A549 (cell line): ENCODE measurements at regions not wholly inside any gene's neighbourhood (a gene's known extent, or its start where the extent isn't known, plus 50 kb on each side); places are given as distances from the start of the nearest gene placed in this dataset.
"Not testable (repeated sequence)": the region's sequence is repeated elsewhere in the genome, so short reads cannot be mapped to it uniquely, and the experiment has no call there.

Experiments used
- BHLHE40 ChIP-seq: IDR thresholded peaks from 2 replicates; pipeline ENCODE4 v1.6.1; 2012; ENCODE audit warnings: low read depth, low read length, inconsistent platforms
- CHD2 ChIP-seq: fragments of 150-350 bp; IDR thresholded peaks from 2 replicates; pipeline ENCODE4 v1.6.1; 2014; ENCODE audit warnings: low read length; ENCODE audit not compliant: partially characterized antibody
- EP300 ChIP-seq, 2 experiments: fragments of >200 bp; sonication (Bioruptor Twin); formaldehyde crosslinking; IDR thresholded peaks; 2 replicates in 1 of 2; 3 replicates in 1 of 2; pipeline ENCODE4 v1.6.1; 2016 to 2017
- POLR2A ChIP-seq: IDR thresholded peaks from 2 replicates; pipeline ENCODE4 v1.6.1; 2012; ENCODE audit warnings: mild to moderate bottlenecking, low read length
- TFCP2L1 ChIP-seq: fragments of 250-450 bp; sonication (Bioruptor Pico); IDR thresholded peaks from 2 replicates; pipeline ENCODE4 v1.5.0; 2021; ENCODE audit warnings: mild to moderate bottlenecking
- TF ChIP-seq, protein P1 (sequence below): fragments of >200 bp; sonication (Bioruptor Twin); formaldehyde crosslinking; IDR thresholded peaks from 3 replicates; pipeline ENCODE4 v1.5.1; 2016
- TF ChIP-seq, protein P2 (sequence below): fragments of 150-350 bp; IDR thresholded peaks from 2 replicates; pipeline ENCODE4 v1.6.1; 2014; ENCODE audit warnings: low read depth, mild to moderate bottlenecking, low read length

DNA sequence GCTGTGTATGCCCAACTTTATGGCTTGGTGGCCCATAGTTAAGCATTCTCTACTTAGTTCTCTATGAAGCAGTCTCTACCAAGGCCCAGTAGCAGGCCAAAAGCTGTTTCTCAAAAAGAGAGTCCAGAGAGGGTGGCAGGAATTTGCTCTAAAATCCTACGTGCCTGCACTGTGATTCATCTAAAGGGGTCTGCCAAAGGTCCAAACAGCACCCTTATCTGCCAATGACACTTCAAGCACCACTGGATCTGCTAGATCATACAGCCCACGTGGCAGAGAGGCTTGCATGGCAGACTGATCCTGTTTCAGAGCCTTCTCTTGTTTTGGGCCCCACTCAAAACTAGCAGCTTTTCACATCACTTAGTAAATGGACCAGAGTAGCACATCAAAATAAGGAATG, 71.6 kb upstream of the FAM25C start:
- TF ChIP-seq, protein P1, sequence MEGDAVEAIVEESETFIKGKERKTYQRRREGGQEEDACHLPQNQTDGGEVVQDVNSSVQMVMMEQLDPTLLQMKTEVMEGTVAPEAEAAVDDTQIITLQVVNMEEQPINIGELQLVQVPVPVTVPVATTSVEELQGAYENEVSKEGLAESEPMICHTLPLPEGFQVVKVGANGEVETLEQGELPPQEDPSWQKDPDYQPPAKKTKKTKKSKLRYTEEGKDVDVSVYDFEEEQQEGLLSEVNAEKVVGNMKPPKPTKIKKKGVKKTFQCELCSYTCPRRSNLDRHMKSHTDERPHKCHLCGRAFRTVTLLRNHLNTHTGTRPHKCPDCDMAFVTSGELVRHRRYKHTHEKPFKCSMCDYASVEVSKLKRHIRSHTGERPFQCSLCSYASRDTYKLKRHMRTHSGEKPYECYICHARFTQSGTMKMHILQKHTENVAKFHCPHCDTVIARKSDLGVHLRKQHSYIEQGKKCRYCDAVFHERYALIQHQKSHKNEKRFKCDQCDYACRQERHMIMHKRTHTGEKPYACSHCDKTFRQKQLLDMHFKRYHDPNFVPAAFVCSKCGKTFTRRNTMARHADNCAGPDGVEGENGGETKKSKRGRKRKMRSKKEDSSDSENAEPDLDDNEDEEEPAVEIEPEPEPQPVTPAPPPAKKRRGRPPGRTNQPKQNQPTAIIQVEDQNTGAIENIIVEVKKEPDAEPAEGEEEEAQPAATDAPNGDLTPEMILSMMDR = not testable (repeated sequence)
- not testable (repeated sequence) for TF ChIP-seq TFCP2L1; POLR2A; EP300 (IDR thresholded peaks at IDR 0.05); CHD2; BHLHE40
- TF ChIP-seq, protein P2, sequence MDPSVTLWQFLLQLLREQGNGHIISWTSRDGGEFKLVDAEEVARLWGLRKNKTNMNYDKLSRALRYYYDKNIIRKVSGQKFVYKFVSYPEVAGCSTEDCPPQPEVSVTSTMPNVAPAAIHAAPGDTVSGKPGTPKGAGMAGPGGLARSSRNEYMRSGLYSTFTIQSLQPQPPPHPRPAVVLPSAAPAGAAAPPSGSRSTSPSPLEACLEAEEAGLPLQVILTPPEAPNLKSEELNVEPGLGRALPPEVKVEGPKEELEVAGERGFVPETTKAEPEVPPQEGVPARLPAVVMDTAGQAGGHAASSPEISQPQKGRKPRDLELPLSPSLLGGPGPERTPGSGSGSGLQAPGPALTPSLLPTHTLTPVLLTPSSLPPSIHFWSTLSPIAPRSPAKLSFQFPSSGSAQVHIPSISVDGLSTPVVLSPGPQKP = not testable (repeated sequence)
